GM18867 (cell line): ENCODE measurements at regions not wholly inside any gene's neighbourhood (a gene's known extent, or its start where the extent isn't known, plus 50 kb on each side); places are given as distances from the start of the nearest gene placed in this dataset.

Source experiments
- ATAC-seq: cut with Tn5 transposase; IDR thresholded peaks from one replicate; pipeline ENCODE4 v1.9.1; 2021; ENCODE audit warnings: mild to moderate bottlenecking, moderate library complexity; ENCODE audit not compliant: unreplicated experiment

DNA sequence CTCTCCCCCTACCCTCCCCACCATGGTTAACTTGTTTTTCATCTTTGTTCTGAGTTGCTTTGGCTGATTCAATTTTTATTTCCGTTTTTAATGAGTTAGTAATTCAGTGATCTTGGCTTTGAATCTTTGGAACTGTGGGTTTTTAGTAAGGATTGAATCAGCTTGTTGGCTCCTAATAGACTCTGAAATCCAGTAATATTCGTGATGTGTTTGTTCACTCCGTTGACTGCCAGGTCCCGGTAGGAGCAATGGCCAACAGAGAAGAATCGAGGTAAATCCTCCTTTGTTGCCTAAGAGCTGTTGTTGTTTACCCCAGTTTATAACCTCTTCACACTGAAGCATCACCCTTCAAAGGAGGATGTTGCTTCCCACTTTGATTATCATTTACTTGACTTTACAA lies 92.7 kb downstream of the PCSK1 start:
- ATAC-seq = no peak

DNA sequence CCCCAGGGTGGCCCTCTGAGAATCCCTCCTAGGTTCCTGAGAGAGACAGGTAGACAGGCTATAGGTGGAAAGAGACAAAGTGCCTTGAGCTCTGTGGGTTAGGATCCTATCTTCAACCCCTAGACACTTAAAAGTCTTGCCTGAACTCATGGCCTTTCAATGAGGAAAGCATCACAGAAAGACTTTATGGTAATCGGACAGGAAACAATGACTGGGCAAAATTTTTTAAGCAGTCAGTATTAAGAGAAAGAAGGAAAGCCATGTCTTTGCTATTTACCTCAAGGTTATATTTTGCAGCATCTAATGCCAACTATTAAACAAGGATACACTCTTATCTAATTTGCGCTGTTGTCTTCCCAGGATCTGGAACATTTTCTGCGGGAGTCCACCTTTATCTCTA lies 93.2 kb downstream of the PCSK1 start:
- no peak for ATAC-seq

DNA sequence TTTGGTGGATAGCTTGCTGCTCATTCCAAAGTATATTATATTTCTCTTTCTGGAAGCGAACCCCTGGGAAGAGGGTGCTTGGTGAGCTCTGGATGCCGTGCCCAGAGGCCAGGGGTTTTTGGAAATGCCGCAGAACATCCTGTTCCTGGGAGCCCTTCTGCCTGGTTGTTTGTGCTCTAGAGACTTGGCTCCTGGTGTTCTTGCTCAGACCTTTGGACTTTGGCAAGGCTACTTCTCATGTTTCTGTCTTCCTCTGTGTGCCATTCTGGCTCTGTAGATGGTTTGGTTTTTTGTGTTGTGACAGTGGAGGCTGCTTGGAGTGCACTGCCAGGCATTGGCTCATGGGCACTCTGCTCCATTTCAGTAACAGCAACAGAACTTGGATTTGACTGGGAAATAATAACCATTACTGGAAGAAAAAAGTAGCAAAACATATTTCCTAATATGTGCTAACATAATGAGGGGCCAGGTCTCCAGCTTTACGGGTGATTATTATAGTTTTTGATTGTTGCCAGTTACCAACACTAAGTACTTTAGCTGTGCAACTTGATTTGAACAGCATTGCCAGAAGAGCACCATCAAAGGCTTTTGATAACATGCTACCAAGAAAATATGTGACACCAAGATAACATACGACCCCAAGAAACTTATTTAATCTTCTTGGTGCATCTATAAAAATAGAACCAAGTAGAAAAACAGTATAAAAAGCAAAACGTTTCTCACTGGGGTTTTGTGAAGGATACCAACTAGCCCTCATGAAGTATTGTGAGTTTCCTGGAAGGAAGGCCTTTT lies 94.2 kb downstream of the PCSK1 start:
- no peak for ATAC-seq

DNA sequence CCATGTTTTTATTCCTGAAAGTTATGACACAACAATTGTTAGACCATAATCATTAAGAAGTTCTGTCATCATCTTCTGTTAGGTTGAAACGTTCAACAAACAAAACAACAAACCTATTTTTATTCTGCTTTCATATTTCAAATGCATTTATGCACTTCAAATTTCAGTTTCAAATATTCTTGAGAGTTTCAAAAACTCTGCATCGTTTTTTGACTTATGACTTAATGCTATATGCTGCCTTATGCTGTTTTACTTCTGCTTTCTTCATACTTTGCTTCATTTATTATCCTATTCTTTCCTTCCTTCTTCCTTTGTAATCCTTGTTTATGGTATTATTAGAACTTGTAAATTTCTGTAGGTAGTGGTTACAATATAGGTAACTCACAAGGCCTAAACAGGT lies 95.0 kb downstream of the PCSK1 start:
- peak; percentile 61 for ATAC-seq

DNA sequence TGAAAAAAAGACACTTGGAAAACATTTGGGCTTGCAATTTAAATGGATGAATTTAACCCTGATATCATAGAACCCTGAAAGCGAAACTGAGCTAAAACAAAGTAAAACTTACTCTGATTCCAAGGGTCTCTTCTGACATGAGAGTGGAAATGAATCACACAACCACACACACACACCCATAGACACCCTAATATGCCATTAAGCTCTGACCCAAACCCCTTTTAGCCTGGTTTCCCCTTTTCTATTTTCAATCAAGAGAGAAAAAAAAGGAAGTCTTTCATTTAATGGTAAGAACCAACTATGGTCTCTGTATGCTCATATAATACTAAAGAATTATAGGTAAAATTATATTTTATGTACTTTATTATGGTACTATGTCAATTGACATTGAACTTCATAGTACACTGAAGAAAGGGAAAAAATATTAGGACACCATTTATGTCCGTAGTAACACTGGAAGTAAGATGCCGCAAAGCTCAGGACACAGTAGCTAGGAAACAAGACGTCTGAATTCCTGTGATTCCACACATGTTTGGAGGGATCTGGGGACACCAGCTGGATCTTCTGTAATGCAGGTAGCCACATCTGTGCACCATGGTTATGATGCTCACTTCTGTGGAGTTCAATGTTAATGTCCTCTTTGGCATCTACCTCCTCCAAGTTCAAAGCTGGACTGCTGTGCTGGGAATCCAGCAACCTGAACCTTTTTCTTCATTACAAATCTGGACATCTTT lies 95.8 kb downstream of the PCSK1 start:
- no peak for ATAC-seq

DNA sequence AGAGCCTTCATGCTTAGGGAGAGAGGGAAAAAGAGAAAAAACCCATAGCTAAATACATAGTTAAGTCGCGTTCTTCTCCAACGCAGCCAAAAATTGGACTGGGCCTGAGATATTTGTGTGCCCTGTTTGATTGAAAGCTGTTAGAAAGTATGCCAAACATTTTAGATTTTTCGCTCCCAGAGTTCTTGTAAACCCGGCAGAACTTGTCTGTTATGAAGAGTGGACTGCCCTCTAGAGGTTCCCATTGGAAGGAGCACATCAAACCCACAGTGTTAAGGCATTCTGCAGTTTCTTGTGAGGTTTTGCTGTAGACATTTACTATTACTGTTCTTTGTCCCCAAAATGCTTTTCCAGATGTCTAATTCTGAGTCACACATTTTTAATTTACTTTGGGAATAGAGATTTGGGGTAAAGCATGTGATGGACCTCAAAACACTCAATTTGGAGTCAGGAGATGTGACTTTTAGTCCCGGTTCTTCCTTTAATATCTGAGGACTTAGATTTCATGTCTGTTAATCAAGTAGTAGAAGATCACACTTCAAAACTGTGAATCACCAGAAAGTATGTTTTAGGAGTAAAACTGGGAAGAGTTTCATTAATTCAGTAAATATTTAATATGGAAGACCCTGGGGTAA lies 96.6 kb downstream of the PCSK1 start:
- peak; percentile 62 for ATAC-seq

DNA sequence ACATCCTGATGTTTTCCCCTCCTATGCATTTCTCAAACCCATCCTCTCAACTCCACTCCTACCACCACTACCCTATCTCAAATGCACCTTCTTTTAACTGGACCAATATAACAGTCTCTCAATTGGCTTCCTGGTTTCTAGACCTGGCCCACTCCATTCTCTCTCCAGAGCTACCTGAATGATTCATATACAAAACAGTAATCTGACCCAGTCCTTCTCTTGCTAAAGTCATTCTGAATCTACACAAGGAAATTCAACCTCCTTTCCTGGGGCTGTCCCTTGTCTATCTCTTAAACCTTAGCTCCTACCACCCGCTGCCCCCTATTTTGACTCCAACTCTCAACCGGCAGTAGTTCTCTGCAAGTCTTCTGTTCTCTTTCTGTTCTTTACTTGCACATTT lies 97.2 kb downstream of the PCSK1 start:
- no peak for ATAC-seq

DNA sequence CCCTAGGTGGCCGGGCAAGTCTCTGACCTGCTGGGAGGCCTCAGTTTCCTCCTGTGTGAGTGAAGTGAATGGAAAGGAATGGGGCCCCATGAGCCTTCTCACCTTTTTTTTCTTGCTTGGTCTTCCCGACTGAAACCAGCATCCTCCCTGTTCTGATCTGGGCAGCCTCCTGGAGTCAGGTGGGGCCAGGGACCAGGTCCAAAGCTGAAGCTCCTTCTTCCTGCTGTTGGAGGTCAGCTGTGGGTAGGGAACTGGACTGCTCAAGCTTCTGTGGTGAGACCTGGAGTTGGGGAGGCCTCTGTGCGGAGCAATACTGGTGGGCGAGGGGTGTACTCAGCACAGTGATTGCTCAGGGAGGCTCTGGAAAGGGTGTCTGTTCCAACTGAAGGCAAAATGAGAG lies 99.7 kb downstream of the PCSK1 start:
- no peak for ATAC-seq

DNA sequence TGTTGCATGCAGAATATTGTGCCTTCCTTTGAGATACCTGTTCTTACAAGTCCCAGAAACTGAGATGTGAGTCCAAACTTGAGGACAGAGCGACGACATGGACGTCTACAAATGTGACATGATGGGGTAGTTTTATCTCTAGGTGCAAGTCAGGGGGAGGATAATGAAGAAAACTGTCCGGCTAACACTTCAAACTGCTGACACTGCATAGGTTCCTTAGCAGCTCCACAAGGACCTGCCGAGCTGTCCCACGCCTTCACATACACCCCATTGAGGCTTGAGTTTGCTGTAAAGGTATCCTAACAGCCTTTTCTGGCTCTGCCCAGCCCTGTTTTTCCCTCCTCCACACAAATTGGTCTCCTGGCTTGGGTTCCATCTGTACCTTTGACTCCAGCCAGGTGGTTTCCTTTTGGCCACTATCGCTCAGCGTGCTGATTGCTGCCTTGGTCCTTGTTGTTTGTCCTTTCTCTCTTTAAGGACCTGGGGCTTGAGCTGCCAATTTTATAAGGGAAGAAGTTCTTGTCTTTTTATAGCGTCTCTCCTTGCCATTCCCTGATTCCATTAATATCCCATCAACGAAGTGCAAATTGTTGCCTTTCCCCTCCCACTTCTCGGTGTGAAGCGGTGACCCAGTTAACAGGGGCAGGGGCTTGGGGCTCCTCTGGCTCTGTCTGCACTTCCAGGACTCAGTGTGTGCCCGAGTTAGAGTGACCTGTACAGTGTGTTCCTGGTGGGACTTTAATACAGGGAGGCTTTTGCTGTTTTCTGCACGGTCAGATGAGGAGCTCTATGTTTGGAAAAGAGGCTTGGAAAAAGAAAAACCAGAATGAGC lies 100.3 kb downstream of the PCSK1 start:
- no peak for ATAC-seq

DNA sequence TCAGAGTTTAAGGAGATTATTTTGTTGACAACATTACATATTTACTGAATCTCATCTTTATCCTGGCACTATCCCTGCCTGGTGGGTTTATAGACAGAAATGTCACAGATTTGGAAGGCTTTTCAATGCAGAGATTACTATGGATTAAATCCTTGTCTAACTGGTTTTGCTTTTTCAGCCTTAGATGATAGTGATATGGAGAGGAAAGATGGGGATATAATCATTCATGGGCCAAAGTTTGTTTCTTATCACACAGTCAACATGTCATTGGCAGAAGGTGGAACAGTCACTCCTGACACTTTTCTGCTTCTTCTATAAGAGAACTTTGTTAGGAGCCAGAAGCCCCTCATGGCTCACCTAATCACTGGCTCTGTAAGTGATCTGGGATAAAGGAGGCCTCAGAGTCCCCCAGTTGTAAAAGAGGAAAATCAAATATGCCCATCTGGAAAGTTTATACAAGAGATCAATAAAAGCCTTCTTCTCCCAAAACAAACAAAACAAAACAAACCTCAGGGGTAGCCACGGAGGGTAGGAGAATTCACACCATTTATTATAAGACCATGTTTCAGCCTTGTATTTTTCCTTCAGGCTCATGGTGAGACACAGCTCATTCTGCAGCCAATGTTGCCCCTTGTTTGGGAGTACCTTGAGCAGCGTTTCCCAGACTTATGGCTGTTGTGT lies 101.2 kb downstream of the PCSK1 start:
- ATAC-seq = no peak

DNA sequence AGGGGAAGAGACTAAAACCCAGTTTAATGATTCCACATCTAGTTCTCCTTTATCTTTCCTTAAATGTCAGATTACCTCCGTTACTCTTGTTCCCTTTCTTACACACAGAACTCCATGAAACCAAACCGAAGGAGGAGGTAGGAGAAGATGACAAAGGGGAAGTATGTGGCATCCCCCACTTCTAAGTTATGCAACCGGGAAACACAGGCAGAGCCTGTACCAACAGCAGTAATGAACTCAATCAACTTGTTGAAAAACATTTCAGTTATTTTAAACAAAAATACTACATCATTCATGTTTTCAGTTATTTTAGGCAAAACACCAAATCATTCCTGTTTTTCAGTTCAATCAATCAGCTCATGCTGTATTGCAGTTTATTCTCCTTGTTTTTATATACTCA lies 101.8 kb downstream of the PCSK1 start:
- ATAC-seq = no peak

DNA sequence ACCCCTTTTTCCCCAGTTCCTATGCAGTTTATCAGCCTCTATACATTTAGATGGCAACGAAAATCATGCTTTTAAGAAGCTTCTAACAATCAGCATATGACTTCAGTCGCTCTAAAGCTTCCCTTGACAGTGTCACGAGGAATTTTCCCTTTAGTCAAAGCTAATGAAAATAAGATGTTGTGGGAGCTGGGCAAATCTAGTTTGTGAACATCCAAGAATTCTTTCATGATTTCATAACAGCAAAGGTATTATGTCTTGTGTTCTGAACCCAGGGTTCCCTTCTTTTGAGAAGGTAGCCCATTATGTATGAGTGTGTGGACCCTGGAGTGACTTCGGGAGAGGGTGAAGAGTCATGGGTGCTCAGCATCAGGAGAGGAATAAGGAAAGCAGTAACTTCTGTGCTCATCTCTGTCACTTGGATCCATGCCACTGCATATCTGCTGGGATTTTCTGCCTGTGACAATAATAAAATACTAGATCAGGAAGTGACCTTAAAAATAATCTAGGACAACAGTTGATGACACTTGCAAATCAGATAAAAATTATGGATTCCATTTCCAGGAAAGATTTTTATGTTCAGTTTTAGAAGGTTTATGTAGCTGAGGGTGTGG lies 102.4 kb downstream of the PCSK1 start:
- ATAC-seq = no peak

DNA sequence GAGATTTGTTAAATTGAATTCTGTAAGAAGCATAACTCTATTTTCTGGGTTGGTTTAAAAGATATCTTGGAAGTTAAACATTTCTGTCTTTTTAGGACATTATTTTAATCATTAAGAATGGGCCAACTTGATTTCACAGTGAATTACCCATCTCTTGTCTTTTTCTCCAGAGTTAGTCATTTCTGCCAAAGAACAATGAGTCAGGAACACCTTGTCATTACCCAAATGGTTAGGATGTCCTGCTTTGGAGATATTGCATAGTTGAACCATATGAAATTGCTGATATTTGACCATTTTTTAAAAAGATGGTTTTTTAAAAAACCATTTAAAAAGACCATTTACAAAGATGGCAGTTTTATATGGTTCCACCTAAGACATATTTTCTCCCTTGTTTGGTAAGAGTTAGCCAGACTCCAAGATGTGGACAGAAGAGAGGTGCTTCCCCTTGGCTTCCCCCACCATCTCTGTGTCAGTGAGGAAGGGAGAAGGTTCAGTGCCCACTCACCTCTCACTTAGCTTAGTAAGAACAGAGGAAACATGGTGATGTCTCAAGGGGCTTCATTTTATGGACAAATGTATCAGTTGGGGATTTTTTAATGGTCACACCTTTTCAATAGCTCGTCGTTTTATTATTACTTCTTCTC lies 103.0 kb downstream of the PCSK1 start:
- no peak for ATAC-seq

DNA sequence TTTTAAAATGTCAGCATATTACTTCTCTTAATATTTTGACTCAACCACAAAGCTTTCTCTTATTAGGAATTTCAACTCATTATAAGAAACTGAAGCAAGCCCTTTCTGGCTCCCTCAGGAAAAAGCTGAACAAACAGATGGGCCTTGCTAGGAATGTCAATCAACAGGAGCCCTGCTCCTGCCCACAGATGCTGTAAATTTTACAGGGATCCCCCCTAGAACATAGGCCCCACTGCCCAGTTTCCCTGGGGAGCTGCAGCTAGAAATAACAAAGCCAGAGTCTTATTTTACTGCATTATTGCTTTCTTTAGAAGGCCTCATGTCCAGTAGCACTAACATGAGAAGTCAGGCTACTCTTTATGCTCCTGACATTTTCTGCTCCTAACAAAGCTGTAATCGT lies 103.8 kb downstream of the PCSK1 start:
- ATAC-seq = no peak

DNA sequence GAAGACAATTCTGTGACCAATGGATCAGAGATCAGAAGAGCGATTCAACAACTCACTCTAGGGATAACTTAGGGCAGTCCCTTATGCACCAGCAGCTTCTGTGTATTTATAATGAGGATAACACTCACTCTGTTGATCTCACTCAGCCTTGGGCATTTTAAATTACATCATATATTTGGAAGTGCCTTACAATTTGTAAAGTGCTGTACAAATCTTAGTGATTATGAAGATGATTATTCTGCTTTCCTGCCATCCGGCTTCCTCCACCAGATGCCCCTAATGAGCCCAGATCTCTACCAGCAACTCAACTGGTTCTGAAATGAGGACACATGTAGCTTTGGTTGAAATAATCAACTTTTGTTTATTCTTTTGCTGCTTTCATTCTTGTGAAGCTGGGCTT lies 105.3 kb downstream of the PCSK1 start:
- ATAC-seq = no peak

DNA sequence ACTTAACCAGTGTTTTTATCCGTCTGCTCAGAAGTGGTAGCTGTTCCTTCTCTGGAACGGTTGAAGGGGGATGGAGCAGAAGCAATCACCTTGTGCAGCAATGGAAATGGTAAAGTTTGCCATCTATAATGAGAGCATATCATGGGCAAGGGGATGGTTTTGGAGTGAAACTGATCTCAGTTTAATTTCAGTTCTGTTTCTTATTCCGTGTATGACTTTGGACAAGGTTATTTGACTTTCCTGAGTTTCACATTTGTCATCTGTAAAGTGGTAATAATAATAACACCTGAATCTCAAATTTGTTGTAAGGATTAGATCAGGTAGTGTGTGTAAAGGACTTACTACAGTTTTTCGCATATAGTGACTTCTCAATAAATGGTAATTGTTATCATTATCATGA lies 106.1 kb downstream of the PCSK1 start:
- peak; percentile 94 for ATAC-seq

DNA sequence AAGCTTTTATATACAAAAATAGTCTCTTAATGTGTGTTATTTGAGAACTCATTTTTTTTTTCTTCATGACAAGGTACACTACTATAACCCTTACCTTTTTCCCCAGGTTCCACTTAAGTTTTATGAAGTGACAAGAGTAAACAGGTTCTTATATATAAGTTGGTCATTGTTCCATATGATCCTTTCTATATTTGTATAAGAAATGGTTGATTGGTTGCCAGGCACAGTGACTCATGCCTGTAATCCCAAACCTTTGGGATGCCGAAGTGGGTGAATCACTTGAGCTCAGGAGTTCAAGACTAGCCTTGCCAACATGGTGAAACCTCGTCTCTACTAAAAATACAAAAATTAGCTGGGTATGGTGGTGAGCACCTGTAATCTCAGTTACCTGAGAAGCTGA lies 108.3 kb downstream of the PCSK1 start:
- no peak for ATAC-seq

DNA sequence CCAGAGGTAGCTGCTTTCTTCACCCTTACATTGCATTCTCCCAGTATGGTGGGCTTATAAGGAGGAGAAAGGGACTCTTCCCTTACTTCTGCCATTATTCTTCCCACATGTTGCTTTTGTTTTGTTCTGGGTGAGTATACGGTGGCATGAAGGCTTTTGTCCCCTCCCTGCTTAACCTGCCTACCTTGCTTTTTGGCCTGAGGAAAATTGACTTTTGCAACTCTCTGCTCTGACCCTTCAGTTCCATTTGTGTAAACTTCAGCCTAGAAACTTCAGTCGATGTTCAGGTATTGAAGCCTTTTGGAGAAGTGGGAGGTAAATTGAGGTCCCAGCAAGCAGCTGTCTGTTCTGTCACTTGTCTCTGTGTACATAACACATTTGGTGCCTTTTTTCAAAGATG lies 110.2 kb downstream of the PCSK1 start:
- no peak for ATAC-seq

DNA sequence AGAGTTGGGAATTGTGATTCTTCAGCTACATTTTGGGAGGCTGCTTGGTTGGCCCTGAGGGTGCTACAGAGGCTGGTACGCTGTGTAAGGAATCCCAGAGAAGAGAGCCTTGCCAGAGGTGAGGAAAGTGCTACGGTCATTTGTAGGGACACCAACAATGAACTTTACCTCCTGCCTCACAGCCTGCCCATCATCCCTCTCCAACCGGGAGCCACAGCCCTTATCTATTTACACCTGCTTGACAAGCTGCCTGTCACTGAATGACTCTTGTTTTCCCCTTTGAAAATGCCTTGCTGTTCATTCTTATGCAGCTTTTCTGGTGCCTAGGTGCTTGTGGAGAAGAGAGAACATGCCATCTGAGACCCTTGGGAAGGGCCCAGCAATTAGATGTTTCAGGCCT lies 110.8 kb downstream of the PCSK1 start:
- ATAC-seq = no peak

DNA sequence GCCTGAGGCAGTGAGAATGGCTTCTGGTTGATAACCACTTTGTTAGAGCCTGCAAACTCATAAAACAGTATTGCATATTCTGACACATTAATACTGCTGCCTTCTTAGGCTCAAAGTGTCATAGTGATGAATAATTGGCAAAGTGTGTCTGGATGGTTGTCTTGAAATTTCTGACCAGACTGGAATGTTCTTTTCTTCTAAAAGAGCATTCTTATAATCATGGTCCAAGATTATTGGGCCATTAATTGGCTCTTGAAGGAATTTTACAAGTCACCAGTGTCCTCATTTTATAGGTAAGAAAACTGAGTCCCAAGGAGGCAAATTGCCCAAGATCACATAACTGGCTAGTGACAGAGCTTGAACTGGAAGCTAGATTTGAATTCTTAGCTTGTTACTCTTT lies 111.7 kb downstream of the PCSK1 start:
- ATAC-seq = no peak
